ENCODE measurements at regions not wholly inside any gene's neighbourhood (a gene's known extent, or its start where the extent isn't known, plus 50 kb on each side); places are given as distances from the start of the nearest gene placed in this dataset.

- TF ChIP-seq CTCF (conservative IDR thresholded peaks at IDR 0.05; ENCODE audit: low read length) (peak; percentile 72), EZH2phosphoT487 (IDR thresholded peaks at IDR 0.05; ENCODE audit: borderline replicate concordance, low read depth, low read length) (no peak)
These were observed 428.8 kb downstream of the DYNC2H1 start for GRCh38 chr11:103537904-103538502.

Data from OCI-LY7 (cell line).